GM19035 (cell line): ENCODE measurements at regions not wholly inside any gene's neighbourhood (a gene's known extent, or its start where the extent isn't known, plus 50 kb on each side); places are given as distances from the start of the nearest gene placed in this dataset.
"Not testable (repeated sequence)": the region's sequence is repeated elsewhere in the genome, so short reads cannot be mapped to it uniquely, and the experiment has no call there.

ENCODE experiments used
- ATAC-seq: cut with Tn5 transposase; IDR thresholded peaks from one replicate; pipeline ENCODE4 v1.9.1; 2021; ENCODE audit not compliant: unreplicated experiment

DNA sequence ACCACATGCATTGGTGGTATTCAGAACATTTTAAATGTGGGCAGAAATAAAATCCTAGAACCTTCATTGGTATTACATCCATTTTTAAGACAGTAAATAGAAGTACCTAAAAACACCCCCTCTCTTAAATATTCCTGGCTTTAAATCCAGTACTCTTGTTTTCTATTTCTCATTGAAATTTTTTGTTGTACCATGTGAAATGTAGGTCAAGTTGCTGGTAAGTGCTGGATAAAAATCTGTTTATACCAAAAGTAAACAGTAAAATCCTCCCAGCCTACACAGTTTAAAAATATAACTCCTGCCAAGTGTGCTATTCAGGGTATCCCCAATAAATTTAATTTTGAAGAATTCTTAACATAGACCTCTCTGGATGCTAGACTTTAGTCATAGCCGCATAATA is 75.0 kb upstream of the FST start:
- ATAC-seq, result no peak

DNA sequence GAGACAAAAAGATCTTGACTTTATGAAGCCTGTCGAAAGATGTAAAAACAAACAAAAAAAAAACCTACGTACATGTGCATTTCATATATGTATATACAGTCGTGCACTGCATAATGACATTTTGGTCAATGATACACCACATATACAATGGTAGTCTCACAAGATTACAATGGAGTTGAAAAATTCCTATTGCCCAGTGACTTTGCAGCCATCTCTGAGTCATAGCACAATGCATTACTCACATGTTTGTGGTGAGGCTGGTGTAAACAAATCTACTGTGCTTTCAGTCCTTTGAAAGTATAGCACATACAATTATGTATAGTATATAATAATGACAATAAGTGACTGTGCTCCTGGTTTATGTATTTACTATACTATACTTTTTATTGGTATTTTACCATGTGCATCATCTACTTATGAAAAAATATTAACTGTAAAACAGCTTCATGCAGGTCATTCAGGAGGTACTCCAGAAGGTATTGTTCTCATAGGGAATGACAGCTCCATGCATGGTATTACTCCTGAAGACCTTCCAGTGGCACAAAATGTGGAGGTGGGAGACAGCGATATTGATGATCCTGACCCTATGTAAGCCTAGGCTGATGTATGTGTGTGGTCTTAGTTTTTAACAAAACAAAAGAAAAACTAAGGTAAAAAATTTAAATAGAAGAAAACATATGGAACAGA is 73.7 kb upstream of the FST start:
- ATAC-seq, result no peak

DNA sequence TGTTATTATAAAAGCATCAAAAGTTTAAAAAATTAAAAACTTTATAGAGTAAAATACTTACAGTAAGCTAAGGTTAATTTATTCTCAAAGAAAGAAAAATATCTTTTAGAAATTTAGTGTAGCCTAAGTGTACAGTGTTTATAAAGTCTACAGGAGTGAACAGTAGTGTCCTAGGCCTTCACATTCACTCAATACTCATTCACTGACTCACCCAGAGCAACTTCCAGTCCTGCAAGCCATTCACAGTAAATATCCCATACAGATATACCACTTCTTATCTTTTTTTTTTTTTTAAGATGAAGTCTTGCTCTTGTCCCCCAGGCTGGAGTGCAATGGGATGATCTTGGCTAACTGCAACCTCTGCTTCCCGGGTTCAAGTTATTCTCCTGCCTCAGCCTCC is 73.1 kb upstream of the FST start:
- no peak for ATAC-seq

- ATAC-seq, result no peak
These were observed 69.0 kb upstream of the FST start for GRCh38 chr5:53411388-53411787.

- not testable (repeated sequence) for ATAC-seq
These were observed 67.9 kb upstream of the FST start for GRCh38 chr5:53412499-53412898.

DNA sequence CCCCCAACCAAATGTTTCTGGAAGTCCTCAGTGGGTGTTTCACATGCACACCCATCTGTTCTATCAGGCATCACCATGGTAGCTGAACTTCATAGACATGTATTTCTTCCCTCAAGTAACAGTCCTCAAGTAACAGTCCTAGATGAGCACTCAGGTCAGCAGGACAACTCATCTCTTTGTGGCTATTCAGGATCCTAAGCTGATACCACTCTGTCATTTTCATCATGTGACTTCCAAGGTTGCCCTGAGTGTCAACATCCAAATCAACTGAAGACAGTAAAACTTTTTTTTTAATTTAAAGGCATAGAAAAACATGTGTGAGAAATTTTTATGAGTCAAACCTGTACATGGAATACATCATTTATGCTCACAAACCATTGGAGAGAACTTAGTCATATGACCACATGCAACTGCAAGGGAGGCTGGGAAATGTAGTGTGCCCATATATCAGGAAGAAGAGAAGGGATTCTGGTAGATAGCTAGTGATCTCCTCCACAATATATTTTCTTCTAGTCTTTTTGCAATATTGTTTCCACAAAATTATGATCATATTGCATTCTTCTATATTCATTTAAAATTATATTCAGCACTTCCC is 64.2 kb upstream of the FST start:
- ATAC-seq, result no peak

DNA sequence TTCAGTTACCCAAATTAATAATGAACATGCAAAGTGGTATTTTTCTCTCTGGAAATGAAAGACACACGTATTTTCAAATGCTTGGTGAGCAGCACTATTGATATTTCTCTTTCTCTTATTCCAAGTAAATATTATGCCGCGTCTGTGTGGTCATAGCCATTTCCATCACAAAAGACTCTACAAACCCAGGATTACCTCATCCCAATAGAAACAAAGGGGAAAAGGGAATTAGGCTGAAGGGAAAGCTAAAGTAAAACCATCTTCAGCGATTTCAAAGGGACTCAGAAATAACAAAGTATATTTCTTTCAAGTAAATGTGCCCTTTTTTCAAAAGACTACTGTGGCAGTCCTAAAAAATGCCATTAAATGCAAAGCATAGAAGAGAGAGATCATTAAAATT is 62.0 kb upstream of the FST start:
- ATAC-seq, result no peak

DNA sequence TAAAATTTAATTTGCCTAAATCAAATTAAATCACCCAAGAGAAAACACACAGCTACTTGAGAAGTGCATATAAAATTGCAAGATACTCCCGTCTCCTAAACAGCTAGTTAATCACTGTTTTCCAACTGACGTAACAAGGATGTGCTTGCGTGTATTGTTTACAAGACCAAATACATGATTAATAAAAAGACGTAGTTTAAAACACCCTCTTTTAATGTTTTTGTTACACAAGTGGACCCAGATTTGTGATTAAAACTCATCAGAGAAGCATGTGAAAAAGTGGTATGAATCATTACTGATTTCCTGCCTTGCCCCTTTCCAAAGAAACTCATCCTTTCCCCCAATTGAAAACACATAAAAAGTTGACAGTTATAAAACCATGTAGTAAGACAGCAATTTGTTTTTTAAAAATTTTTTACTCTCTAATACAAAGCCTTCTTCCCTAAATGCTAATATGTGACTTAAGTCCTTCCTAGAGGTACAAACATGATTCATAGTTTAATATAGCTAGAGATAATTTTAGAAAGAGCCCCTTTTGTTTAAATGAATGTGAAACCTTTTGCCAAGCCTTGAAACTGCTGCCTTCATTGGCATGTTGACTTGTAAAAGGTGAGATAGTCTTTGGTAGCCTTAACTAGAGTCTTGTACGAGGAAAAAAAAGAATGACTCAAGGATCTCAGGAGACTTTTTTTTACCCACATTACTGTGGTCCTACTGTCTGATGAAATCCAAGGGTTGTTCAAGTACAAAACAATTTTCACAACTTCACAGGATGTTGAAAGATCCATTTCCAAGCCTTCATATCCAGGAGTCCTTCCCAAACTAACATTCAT is 61.4 kb upstream of the FST start:
- ATAC-seq, result no peak

- ATAC-seq, result no peak
These were observed 57.9 kb upstream of the FST start for GRCh38 chr5:53422539-53422938.

- no peak for ATAC-seq
These were observed 56.7 kb upstream of the FST start for GRCh38 chr5:53423724-53424123.

DNA sequence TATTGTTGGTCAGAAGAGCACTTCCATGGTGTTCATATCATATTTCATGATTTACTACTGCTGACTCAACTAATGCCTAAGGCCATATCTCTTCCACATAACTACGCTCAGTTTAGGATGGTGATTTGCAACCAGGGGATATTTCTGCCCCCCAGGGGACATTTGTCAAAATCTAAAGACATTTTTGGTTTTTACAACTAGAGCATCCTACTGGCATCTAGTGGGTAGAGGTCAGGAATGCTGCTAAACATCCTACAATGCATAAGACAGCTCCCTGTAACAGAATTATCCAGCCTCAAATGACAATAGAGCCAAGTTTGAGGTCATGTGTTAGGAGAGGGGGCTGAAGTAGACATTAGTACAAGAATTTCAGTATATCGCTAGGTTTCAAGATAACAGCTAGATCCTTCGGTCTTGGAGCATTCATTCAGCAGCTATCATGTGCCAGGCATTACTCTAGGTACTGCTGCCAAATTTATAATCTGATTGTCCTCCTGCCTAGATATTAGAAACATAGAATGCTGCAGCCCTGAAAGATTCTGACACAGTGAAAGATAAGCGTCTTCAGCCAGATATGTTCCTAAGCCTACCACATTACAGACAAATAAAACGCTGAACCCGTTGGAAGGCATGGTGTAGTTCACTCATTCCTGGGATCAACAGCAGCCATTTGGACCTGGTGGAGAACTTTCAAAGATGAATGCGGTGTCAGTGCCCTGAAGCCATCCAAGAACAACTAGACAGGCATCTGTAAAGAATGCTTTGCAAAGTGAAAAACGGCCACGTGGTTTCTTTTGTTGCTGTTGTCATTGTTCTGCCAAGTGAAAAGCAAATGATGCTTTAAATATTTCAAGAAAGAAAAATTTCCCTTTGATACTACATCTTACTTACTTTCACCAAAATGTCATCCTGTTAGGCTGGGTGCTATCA is 55.5 kb upstream of the FST start:
- ATAC-seq, result no peak

GRCh38 chr5:53425687-53426511 is 54.5 kb upstream of the FST start:
- peak; percentile 56 for ATAC-seq

DNA sequence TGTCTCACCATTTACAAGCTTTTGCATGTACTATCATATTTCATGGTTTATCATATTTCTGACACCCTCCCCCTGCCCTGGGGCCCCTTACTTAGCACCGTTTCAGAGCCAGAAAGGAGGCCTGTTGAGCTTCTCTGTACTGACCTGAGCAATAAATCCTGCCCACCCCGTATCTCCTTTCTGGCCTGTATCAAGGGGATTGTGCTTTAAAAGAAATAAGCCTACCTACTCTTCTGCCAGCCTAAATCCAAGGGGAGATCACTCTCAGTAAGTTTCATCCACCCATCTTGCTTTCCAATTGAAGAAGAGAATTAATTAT is 54.0 kb upstream of the FST start:
- no peak for ATAC-seq

GRCh38 chr5:53426878-53427277 is 53.6 kb upstream of the FST start:
- ATAC-seq, result no peak

DNA sequence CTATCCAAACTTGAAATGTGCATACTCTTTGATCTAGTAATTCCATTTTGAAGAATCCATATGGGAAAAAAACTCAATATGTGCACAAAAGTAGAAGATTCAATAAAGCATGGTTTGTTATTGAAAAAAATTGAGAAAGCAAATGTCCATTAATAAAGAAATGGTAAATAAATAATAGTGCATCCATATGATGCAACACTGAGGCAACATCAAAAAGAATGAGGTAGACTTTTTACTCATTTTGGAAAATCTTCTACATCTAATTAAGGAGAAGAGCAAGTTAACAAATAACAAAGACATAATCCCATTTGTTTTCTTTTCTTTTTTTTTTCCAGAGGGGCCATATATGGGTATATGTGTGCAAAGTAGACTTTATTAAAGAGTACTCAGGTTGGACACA is 52.5 kb upstream of the FST start:
- no peak for ATAC-seq

DNA sequence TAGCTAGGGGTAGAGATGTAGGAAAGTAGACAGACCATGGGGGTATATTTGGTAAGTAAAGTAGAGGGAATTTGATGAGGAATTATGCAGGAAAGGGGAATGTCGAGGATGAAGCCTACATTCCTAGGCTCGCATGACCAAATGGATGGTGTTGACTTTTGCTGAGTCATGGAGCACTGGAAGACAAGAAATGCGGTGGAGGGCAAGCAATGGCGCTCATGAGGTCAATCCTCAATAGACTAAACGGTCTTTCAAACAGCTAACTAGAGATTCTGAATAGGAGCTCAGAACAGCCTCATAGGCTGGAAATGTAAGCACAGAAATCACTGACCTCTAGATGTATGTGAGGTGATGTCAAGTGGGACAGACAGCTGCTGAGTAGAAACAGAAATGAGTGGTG is 50.7 kb upstream of the FST start:
- no peak for ATAC-seq

GRCh38 chr5:53430618-53431252 is 49.7 kb upstream of the FST start:
- no peak for ATAC-seq
